OCI-LY7 (cell line): ENCODE measurements at regions not wholly inside any gene's neighbourhood (a gene's known extent, or its start where the extent isn't known, plus 50 kb on each side); places are given as distances from the start of the nearest gene placed in this dataset.

Experiments
- EZH2phosphoT487 ChIP-seq: fragments of 200-600 bp; sonication (generic); IDR thresholded peaks from 2 replicates; pipeline ENCODE4 v1.6.1; 2018; ENCODE audit warnings: low read depth, borderline replicate concordance, mild to moderate bottlenecking, mixed run types, antibody characterized with exemption, low read length, moderate library complexity, mixed read lengths
- TF ChIP-seq, protein P1 (sequence below): fragments of 200-600 bp; sonication (generic); conservative IDR thresholded peaks from 2 replicates; pipeline ENCODE4 v1.5.1; 2014; ENCODE audit warnings: mild to moderate bottlenecking, antibody characterized with exemption, low read length, moderate library complexity, mixed read lengths

DNA sequence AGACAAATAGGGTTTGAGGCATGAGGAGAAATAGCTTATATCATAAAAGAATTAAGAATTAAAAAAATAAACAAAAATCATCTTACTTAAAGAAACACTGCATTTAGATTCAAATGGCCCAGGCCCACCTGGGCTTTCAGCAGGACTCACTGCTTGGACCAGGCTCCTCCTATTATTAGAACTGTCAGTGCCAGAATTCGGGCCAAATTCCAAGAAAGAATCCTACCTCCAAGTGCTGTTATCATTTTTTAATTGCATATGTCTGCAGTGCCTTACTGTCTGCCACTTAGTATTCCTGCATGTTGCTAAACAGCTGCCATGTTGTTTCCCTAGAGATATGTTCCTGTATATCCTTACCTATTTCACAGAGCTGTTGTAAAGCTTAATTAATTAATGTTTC, 112.0 kb downstream of the BARHL2 start:
- TF ChIP-seq EZH2phosphoT487: no peak
- TF ChIP-seq, protein P1, sequence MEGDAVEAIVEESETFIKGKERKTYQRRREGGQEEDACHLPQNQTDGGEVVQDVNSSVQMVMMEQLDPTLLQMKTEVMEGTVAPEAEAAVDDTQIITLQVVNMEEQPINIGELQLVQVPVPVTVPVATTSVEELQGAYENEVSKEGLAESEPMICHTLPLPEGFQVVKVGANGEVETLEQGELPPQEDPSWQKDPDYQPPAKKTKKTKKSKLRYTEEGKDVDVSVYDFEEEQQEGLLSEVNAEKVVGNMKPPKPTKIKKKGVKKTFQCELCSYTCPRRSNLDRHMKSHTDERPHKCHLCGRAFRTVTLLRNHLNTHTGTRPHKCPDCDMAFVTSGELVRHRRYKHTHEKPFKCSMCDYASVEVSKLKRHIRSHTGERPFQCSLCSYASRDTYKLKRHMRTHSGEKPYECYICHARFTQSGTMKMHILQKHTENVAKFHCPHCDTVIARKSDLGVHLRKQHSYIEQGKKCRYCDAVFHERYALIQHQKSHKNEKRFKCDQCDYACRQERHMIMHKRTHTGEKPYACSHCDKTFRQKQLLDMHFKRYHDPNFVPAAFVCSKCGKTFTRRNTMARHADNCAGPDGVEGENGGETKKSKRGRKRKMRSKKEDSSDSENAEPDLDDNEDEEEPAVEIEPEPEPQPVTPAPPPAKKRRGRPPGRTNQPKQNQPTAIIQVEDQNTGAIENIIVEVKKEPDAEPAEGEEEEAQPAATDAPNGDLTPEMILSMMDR: no peak
